Endothelial cell of umbilical vein (primary cell): ENCODE measurements at regions not wholly inside any gene's neighbourhood (a gene's known extent, or its start where the extent isn't known, plus 50 kb on each side); places are given as distances from the start of the nearest gene placed in this dataset.

Experiments
- EZH2 ChIP-seq: IDR thresholded peaks from 2 replicates; pipeline ENCODE4 v1.6.1; 2012; ENCODE audit warnings: borderline replicate concordance, low read depth, mild to moderate bottlenecking, moderate library complexity, low read length, inconsistent platforms; ENCODE audit not compliant: severe bottlenecking
- GATA2 ChIP-seq: IDR thresholded peaks from 2 replicates; pipeline ENCODE4 v1.7.0; 2011; ENCODE audit warnings: low read depth, mild to moderate bottlenecking, moderate library complexity, mixed read lengths, low read length; ENCODE audit not compliant: insufficient read length, insufficient read depth
- JUN ChIP-seq: IDR thresholded peaks from 2 replicates; pipeline ENCODE4 v1.6.1; 2011; ENCODE audit warnings: borderline replicate concordance, low read depth; ENCODE audit not compliant: insufficient read length, insufficient read depth
- MYC ChIP-seq: IDR thresholded peaks from one replicate; pipeline ENCODE4 v1.6.1; 2011; ENCODE audit warnings: mild to moderate bottlenecking, low read depth, low read length
- POLR2A ChIP-seq: IDR thresholded peaks from 2 replicates; pipeline ENCODE4 v1.6.1; 2012; ENCODE audit warnings: low read depth, mild to moderate bottlenecking, control low read depth, low read length
- POLR2AphosphoS5 ChIP-seq: IDR thresholded peaks from 2 replicates; pipeline ENCODE4 v1.6.1; 2012; ENCODE audit warnings: low read depth, mild to moderate bottlenecking, control low read depth, low read length, moderate library complexity; ENCODE audit not compliant: insufficient read depth
- TF ChIP-seq, protein P1 (sequence below), 2 donors: IDR thresholded peaks; 1 replicate in 1 of 2; 2 replicates in 1 of 2; pipeline ENCODE4 v1.5.1; 2011; ENCODE audit warnings: low read length in 2 of 2, mild to moderate bottlenecking in 2 of 2, moderate library complexity in 2 of 2, control low read depth in 1 of 2, inconsistent platforms in 1 of 2, low read depth in 1 of 2; ENCODE audit not compliant: insufficient read depth in 1 of 2; ENCODE audit errors: extremely low read depth in 1 of 2
- TF ChIP-seq, protein P2 (sequence below): IDR thresholded peaks from 2 replicates; pipeline ENCODE4 v1.6.1; 2011; ENCODE audit not compliant: insufficient read depth, insufficient read length

DNA sequence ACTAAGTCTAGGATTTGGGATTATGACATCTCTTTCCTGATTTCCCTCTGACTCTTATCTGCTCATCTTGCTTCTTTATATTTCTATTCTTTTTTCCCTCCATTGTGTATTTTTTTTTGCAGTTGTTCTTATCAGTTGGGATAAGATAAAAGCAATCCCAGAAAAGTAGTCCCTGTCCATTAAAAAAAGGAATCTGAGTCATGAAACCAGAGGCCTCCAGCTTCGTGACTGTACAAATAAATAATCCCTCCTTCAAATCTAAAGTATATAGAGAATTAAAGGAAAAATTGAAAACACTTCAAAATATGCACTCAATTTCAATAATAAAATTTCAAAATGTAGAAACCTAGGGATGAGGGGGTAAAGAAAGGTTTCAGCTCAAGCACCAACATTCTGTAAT, 317.8 kb upstream of the NT5E start:
- TF ChIP-seq POLR2A (no peak), EZH2 (no peak), POLR2AphosphoS5 (no peak), MYC (no peak), GATA2 (no peak), JUN (no peak)
- TF ChIP-seq, protein P1, sequence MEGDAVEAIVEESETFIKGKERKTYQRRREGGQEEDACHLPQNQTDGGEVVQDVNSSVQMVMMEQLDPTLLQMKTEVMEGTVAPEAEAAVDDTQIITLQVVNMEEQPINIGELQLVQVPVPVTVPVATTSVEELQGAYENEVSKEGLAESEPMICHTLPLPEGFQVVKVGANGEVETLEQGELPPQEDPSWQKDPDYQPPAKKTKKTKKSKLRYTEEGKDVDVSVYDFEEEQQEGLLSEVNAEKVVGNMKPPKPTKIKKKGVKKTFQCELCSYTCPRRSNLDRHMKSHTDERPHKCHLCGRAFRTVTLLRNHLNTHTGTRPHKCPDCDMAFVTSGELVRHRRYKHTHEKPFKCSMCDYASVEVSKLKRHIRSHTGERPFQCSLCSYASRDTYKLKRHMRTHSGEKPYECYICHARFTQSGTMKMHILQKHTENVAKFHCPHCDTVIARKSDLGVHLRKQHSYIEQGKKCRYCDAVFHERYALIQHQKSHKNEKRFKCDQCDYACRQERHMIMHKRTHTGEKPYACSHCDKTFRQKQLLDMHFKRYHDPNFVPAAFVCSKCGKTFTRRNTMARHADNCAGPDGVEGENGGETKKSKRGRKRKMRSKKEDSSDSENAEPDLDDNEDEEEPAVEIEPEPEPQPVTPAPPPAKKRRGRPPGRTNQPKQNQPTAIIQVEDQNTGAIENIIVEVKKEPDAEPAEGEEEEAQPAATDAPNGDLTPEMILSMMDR (IDR thresholded peaks at IDR 0.05; ENCODE audit: extremely low read depth in 1 of 2, insufficient read depth in 1 of 2, low read depth in 1 of 2, low read length in 2 of 2), result no peak
- TF ChIP-seq, protein P2, sequence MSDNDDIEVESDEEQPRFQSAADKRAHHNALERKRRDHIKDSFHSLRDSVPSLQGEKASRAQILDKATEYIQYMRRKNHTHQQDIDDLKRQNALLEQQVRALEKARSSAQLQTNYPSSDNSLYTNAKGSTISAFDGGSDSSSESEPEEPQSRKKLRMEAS, result no peak
